LHCN-M2 (cell line): ENCODE measurements at regions not wholly inside any gene's neighbourhood (a gene's known extent, or its start where the extent isn't known, plus 50 kb on each side); places are given as distances from the start of the nearest gene placed in this dataset.
"Not testable (repeated sequence)": the region's sequence is repeated elsewhere in the genome, so short reads cannot be mapped to it uniquely, and the experiment has no call there.

Experiments used
- DNase-seq: peaks from one replicate; pipeline ENCODE4 v3.0.0-alpha.2; 2012; ENCODE audit warnings: low read depth

DNA sequence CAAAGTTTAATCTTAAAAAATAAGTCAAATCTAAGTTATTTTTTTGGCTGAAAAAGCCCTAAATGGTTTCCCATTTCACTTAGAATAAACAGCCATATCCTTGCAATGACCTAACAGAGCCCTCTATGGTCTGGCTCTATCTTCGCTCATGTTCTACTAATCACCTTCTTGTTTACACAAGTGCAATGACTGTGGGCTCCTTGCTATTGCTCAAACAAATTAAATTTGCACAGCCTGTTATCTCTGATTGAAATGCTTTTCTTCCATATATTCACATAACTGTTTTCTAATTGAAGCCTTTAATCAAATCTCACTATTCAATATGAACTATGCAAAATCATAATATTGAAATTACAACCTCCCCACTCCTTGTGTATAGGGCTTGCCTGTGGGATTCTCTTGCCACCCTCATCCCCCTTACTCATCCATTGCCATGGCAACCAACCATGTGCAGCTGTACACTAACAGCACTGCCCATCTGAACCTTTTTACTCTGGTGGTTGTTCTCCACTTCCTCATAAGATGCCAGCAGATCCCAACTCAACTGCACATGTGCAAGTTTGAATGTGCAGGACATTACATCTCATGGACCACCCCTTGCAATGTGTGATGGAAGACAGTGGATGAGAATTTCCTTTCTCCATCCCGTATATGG lies 1083.2 kb downstream of the SOCS6 start:
- DNase-seq: no peak

GRCh38 chr18:71370671-71371445 lies 1082.0 kb downstream of the SOCS6 start:
- no peak for DNase-seq

GRCh38 chr18:71370095-71370494 lies 1081.2 kb downstream of the SOCS6 start:
- no peak for DNase-seq

- no peak for DNase-seq
Observed at GRCh38 chr18:71362140-71362539, 1073.3 kb downstream of the SOCS6 start.

- DNase-seq: not testable (repeated sequence)
Observed at GRCh38 chr18:71355599-71355998, 1066.8 kb downstream of the SOCS6 start.

- DNase-seq: no peak
Observed at GRCh38 chr18:71352618-71353017, 1063.8 kb downstream of the SOCS6 start.

DNA sequence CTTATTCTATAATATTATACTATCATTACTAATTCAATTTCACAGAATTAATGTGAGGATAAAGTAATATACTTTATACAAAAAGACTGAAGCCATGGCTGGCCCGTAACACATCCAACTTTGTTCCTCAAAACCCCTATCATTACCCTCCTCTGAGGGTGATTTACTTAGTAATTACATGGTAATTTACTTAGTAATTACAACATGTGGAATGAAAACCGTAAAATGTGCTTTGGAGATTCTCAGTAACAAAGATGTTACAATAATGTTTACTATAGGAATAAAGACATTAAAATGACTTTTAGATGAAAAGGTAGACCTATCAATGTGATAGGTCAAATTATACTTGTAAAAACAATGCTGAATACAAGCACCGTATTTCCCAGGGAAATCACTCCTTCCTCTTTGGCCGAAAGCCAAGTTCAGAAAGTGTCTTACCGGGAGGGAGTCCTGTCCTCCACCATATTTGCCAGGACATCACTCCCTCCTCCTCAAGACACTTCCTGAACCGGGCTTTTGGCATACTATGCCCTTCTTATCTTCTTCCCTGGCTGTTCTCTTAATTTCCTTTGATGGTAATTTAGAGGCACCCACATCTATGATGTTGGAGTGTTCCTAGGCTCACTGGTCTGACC lies 1047.8 kb downstream of the SOCS6 start:
- DNase-seq: no peak

DNA sequence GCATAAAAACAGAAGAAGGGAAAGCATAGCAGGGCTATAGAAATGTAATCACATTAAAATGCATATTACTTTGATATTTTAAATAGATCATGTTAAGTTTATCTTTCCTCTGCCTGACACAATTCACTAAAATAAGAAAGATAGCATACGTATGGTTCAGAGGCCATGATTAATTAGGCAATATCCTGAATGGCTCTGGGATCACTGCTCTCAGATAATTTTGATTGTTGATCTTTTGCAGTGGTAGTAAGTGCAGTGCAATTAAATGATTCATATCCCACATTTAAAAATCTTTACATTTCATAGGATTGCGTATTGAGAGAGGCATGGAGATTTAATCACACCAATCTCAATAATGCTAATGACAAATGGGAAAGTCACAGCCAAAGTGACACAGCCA lies 1040.7 kb downstream of the SOCS6 start:
- DNase-seq: no peak

DNA sequence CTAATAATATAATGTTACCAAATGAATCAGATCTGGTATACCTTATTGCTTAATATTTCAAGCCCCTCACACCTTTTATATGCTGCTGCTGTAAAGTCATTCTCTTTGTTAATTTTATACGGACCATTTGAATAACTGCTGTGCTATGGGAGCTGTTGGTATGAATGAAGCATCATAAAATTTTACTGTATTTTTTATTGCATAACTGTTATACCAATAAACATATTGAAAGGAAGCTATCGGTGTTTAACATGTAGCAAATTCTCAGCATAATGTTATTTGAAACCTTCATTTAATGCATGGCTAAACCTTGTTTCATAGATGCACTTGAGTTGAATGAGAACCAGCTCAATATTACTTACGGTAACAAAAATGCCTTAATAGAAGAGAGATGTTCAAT lies 1040.3 kb downstream of the SOCS6 start:
- no peak for DNase-seq

DNA sequence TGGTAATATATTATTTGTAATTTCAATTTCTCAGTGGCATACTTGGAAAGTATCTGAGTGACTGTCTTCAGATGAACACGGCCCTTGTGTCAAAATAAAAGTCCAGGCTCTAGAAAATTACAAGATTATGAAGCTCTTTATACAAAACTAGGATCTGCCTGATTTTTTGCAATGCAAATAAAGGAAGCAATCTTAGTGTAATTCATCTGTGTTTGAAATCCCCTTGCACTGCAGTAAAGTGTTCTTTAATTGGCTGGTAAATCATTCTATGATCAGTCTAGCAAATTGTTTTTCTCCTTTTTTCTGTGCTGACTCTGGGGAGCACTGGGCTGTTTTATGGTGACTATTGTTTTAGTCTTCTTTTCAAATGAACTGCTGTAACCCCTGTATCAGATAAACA lies 1039.0 kb downstream of the SOCS6 start:
- no peak for DNase-seq

DNA sequence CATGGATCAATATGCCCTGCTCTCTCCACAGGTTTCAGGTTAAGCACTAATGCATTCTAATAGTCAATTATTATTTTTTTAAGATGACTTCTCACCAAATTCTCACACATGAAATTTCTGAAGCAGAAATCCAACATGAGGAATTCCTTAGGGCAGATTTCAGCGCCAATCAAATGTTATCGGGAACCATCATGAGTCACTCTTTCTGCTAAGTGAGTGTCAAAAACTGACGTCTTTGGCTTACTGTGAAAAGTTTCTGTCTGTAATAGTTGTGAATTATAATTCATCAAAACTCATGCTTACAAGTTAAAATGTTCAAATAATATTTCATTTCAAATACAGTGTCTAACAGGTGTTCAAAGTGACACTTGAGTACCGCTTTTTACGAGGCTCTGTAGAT lies 1038.6 kb downstream of the SOCS6 start:
- DNase-seq: no peak

GRCh38 chr18:71326826-71327225 lies 1038.0 kb downstream of the SOCS6 start:
- DNase-seq: no peak

GRCh38 chr18:71324356-71324755 lies 1035.5 kb downstream of the SOCS6 start:
- DNase-seq: no peak

DNA sequence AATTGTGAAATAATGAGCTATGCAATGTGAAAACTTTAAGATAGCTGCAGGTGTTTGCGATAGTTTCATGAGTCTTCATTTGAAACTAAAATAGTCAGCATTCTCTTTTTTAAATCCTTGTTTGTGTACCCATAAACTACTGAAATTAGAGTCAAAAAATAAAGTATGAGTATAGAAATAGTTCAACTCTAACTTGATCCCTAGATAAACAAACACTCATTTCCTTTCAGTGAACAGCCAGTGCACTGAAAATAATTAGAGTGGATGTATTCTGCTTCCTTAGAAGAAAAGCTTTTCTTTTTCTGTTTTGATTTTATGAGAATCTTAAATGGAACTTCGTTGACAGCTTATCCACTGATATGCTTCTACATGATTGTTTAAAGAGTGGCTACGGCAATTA lies 1033.4 kb downstream of the SOCS6 start:
- DNase-seq: no peak

DNA sequence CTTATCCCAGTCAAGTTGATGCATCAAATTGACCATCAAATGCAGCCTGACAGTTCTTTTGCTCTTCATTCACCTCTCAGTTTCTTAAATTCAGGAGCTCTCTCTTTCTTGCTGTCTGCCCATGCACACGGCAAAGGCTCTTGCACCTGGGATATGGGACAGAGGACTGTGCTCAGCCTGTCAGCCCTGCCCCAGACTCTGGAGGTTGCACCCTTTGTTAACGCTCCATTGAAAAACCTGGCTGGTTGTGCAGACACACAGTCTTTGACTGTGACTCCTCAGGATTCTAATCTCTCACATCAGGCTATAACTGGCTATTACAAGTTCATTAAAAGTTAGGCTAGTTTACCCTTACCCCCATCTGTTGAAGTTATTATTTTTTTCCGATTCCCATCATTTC lies 1032.5 kb downstream of the SOCS6 start:
- no peak for DNase-seq

- no peak for DNase-seq
Observed at GRCh38 chr18:71304856-71305255, 1016.0 kb downstream of the SOCS6 start.

DNA sequence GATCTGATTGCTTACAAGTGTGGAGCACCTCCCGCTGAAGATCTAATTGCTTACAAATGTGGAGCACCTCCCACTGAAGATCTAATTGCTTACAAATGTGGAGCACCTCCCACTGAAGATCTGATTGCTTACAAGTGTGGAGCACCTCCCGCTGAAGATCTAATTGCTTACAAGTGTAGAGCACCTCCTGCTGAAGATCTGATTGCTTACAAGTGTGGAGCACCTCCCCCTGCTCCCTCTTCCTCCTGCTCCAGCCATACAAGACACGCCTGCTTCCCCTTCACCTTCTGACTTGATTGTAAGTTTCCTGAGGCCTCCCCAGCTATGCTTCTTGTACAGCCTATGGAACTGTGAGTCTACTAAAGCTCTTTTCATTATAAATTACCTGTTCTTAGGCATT lies 1014.9 kb downstream of the SOCS6 start:
- DNase-seq: not testable (repeated sequence)

DNA sequence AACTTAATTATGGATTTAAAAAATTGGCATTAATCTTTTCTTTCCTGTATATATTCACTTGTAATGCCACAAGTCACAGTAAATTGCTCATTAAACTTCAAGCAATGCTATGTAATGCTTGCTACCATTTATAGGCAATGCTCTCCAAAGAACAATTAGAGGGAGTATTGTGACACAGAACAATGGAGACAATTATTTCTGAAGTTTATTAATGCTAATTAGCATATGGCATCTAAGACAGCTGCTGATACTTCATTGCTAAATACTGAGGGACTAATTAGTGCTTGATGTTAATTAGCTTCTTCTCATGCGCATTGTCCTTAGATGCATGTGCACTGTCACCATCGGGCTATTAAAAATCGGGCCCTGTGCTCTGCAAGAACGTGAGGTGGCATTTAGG lies 1012.8 kb downstream of the SOCS6 start:
- DNase-seq: no peak

GRCh38 chr18:71294201-71294600 lies 1005.4 kb downstream of the SOCS6 start:
- not testable (repeated sequence) for DNase-seq

- DNase-seq: no peak
Observed at GRCh38 chr18:71293322-71293721, 1004.5 kb downstream of the SOCS6 start.

DNA sequence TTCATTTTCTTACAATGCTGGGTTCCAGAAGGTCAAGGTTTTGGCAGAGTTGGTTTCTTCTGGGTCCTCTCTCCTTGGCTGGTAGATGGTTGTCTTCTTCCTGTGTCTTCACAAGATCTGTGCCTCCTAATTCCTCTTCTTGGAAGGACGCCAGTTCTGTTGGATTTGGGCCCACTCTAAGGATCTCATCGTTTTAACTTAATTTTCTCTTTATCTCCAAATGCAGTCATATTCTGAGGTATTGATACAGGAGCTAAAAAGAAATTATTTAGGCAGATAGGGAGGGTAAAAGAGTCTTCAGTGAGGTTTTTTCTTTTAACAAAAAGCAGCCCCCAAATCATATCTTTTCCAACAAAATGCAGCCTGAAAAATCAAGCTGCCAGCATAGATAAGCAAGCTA lies 998.4 kb downstream of the SOCS6 start:
- DNase-seq: no peak

GRCh38 chr18:71252351-71252865 lies 963.6 kb downstream of the SOCS6 start:
- DNase-seq: no peak

DNA sequence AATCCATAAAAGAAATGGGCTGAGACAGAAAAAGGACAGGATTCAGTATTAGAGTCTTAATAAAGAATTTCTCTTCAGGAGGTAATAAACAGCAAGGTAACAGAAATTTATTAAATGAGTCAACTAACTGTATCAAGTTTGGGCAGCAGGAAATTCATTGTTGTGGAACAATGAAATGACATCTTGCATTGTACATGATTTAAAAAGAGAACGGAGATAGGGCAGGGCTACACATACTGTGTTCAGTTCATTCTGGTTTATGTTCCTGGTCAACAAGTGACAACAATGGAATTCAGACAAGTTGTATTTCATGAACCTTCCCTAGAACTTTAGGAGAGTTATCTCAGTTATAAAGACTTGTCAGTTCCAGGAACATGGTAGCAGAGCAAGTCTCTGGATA lies 961.3 kb downstream of the SOCS6 start:
- DNase-seq: no peak
